Mucosa of descending colon (tissue), 3 donors: ENCODE measurements at regions not wholly inside any gene's neighbourhood (a gene's known extent, or its start where the extent isn't known, plus 50 kb on each side); places are given as distances from the start of the nearest gene placed in this dataset.

Experiments used
- ATAC-seq: fragments of 200-7000 bp; cut with Tn5 transposase; one replicate; pipeline ENCODE4 v1.9.1; 2020; ENCODE audit warnings: mild to moderate bottlenecking, moderate library complexity
- DNase-seq, 3 donors: peaks; one replicate each; pipeline ENCODE4 v3.0.0-alpha.2; 2020
- H3K36me3 ChIP-seq: fragments of 200-600 bp; one replicate; pipeline ENCODE4 v1.8.0; 2021; ENCODE audit warnings: low read depth, mild to moderate bottlenecking
- H3K4me1 ChIP-seq: fragments of 200-600 bp; one replicate; pipeline ENCODE4 v1.8.0; 2021; ENCODE audit warnings: low read depth, mild to moderate bottlenecking
- H3K4me3 ChIP-seq: fragments of 200-600 bp; one replicate; pipeline ENCODE4 v1.8.0; 2021; ENCODE audit warnings: mild to moderate bottlenecking
- H3K9me3 ChIP-seq: fragments of 200-600 bp; one replicate; pipeline ENCODE4 v1.8.0; 2021; ENCODE audit warnings: mild to moderate bottlenecking
- intact Hi-C, 2 donors: fragments of 100-400 bp; cut with DNase I in 1 of 2; cut with micrococcal nuclease in 1 of 2; formaldehyde crosslinking; loops; one replicate each; pipeline versions ENCODE4 v1.11.0 to v1.11.1; 2022; cut with DNase I, micrococcal nuclease
- TF ChIP-seq, protein P1 (sequence below): fragments of 200-600 bp; IDR thresholded peaks from one replicate; pipeline ENCODE4 v1.8.0; 2022; ENCODE audit warnings: antibody characterized with exemption, mild to moderate bottlenecking
- donor health status: DM: no; HTN: no; CAD: no; lungs with moderate emphysema.
- donor health status: DM: no; HTN: no; CAD: no.
- donor health status: DM: no; HTN: yes; CAD: no.

DNA sequence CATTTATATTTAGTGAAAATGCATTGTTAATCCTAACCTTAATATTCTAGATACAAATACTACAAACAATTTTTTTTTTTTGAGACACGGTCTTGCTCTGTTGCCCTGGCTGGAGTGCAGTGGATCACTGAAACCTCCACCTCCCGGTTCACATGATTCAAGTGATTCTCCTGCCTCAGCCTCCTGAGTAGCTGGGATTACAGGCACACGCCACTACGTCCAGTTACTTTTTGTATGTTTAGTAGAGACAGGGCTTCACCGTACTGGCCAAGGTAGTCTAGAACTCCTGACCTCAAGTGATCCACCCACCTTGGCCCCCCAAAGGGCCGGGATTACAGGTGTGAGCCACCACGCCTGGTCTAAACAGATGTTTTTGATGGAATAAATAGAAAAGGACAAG lies 361.5 kb upstream of the NECTIN3 start:
- H3K4me3 ChIP-seq: no peak overlapping the region
- no peaks in the 10 kb centered on the region for H3K4me1 ChIP-seq
- intact Hi-C loops: no loop called here
- no peak for DNase-seq
- H3K9me3 ChIP-seq: no peaks in the 10 kb centered on the region
- no peak for ATAC-seq
- no peaks in the 10 kb centered on the region for H3K36me3 ChIP-seq
- TF ChIP-seq, protein P1, sequence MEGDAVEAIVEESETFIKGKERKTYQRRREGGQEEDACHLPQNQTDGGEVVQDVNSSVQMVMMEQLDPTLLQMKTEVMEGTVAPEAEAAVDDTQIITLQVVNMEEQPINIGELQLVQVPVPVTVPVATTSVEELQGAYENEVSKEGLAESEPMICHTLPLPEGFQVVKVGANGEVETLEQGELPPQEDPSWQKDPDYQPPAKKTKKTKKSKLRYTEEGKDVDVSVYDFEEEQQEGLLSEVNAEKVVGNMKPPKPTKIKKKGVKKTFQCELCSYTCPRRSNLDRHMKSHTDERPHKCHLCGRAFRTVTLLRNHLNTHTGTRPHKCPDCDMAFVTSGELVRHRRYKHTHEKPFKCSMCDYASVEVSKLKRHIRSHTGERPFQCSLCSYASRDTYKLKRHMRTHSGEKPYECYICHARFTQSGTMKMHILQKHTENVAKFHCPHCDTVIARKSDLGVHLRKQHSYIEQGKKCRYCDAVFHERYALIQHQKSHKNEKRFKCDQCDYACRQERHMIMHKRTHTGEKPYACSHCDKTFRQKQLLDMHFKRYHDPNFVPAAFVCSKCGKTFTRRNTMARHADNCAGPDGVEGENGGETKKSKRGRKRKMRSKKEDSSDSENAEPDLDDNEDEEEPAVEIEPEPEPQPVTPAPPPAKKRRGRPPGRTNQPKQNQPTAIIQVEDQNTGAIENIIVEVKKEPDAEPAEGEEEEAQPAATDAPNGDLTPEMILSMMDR: no peak

DNA sequence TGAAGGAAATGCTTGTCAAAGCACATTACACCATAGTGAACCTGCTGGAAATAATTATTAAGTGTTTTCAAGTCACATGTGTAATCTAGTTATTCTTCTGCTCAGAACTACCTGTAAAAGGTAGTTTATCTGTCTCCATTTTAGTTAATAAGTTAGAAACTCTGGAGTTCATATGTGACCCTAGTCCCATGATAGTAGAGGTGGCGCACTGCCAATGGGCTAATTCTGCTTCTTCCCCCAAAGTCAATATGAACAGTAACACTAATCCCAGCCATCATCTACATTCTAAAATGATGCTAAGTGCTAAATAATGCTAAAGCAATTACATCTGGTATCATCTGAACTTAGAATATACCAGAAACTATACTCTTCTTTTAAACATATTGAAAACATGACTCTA lies 361.0 kb upstream of the NECTIN3 start:
- DNase-seq (no peak), ATAC-seq (no peak)
- intact Hi-C loops: no loop called here
- Histone ChIP-seq H3K36me3 (no peaks in the 10 kb centered on the region), H3K4me1 (no peaks in the 10 kb centered on the region), H3K4me3 (no peak overlapping the region), H3K9me3 (no peaks in the 10 kb centered on the region)
- TF ChIP-seq, protein P1: no peak

DNA sequence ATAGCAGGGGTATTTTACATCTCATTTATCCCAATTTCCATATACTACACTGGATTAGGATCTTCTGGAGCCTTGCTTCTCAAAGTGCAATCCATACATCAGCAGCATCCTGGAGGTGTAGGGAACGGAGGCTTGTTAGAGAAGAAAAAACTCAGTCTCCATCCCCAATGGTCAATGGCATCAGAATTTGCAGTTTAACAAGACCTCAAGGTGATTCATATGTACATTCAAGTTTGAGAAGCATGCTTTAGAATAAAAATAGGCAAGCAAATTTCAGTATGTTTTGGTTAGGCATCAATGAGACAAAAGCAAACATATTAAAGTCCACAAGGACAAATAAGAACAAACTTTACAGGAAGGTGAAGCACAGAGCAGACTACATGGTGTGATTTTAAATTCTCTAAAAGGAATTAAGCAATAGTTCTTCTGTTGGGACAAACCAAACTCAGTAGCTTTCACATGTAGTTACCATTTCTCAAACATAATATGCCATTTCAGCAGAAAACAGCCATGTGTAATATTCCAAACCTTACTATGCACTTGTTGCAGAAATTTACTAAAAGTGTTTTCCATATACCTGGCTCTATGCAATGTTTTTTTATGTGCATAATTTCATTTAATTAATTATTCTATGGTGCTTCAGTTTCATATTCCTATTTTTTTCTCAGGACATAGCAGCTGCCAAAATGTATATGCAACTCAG lies 360.3 kb upstream of the NECTIN3 start:
- intact Hi-C loops: no loop called here
- DNase-seq (no peak), ATAC-seq (no peak)
- TF ChIP-seq, protein P1: no peak
- H3K9me3 ChIP-seq: no peaks in the 10 kb centered on the region
- no peak overlapping the region for H3K4me3 ChIP-seq
- no peaks in the 10 kb centered on the region for H3K36me3 ChIP-seq
- no peaks in the 10 kb centered on the region for H3K4me1 ChIP-seq

DNA sequence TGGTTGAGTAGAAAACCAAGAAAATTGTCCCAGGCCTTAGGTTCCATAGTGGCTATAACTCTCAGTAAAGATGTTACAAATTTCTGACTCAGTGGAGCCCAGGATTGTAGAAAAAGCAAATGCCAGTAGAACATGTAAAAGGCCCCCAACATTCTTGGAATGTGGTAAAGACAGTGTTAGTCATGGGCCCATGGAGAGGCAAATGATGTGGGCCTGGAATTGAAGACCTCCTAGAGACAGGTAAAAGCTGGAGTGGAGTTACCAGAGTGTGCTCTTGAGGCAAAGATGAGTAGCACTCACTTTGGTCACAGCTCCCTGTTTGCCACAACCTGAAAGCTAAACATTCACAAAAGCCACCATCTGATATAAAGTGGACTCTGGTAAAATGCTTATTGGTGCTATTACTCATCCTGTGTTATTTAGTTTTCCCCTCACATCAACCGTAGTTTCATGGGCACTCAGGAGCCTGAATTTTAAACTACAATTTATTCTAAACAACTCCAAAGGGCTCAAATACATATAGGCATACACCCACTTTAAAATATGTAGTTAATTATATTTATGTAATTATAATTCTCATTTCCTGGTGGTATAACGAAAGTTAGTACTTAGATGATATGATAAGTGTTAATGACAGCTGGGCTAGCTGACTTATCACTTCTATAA lies 359.6 kb upstream of the NECTIN3 start:
- H3K36me3 ChIP-seq: no peaks in the 10 kb centered on the region
- H3K9me3 ChIP-seq: no peaks in the 10 kb centered on the region
- no peak for ATAC-seq
- DNase-seq: no peak
- no peak overlapping the region for H3K4me3 ChIP-seq
- TF ChIP-seq, protein P1: no peak
- intact Hi-C loops: no loop called here
- H3K4me1 ChIP-seq: no peaks in the 10 kb centered on the region

DNA sequence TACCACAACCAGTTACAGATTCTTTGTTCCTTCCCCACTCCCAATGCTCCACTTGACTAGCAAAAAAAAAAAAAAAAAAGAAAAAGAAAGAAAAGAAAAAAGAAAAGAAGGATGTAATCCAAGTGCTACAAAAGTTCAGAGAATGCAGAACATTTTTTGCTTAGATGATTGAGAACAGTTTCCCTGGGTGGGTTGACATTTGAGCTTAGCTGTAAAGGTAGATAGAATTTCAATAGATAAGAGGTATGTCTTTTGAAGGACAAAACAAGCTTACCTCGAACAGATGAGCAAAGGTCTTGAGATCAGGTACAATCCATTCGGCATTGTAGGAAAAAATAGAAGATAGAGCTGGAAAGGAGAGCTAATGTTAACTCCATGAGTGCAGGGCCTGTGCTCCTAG lies 344.6 kb upstream of the NECTIN3 start:
- no peak for ATAC-seq
- intact Hi-C loops: no loop called here
- no peaks in the 10 kb centered on the region for H3K9me3 ChIP-seq
- no peak overlapping the region for H3K4me3 ChIP-seq
- DNase-seq: no peak
- H3K4me1 ChIP-seq: no peaks in the 10 kb centered on the region
- TF ChIP-seq, protein P1: no peak
- no peaks in the 10 kb centered on the region for H3K36me3 ChIP-seq
